ENCODE measurements at regions not wholly inside any gene's neighbourhood (a gene's known extent, or its start where the extent isn't known, plus 50 kb on each side); places are given as distances from the start of the nearest gene placed in this dataset.

- no peak for DNase-seq
Measured at GRCh38 chr22:49426098-49426497, 401.6 kb downstream of the BRD1 start.

DNA sequence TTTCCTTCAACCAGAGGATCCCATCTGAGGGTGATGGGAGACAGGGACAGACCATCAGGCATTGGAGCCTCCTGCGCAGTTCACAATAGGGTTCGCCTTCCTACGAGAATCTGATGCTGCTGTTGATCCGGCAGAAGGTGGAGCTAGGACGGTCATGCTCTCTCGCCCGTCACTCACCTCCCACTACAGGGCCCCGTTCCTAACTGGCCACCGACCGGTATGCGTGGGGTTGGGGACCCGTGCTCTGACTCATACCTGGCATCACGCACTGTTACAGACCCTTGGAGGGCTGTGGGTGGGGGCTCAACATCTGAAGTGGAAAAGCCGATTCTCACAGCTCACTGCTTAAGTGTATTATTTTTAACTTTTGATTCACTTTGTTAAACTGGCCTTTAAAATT, 402.3 kb downstream of the BRD1 start:
- no peak for DNase-seq

DNA sequence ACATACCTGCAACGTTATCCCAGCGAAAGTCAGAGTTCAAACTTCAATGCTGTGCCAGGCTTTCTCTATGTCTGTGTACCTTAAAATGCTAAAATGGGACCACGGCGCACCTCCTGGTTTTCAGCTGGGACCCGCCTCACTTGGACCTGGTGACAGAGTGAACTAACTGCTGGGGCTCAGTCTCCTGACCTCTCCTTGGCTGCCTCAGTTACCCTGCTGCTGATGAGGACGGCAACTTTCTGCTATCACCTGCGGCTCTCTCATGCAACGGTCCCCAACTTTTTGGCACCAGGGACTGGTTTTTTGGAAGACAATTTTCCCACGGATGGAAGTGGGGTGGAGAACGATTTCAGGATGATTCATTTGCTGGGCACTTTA, 402.8 kb downstream of the BRD1 start:
- DNase-seq: no peak

GRCh38 chr22:49423125-49423650, 404.5 kb downstream of the BRD1 start:
- DNase-seq: no peak

- no peak for DNase-seq
Measured at GRCh38 chr22:49422701-49423100, 405.0 kb downstream of the BRD1 start.

GRCh38 chr22:49420651-49421050, 407.0 kb downstream of the BRD1 start:
- DNase-seq: no peak

DNA sequence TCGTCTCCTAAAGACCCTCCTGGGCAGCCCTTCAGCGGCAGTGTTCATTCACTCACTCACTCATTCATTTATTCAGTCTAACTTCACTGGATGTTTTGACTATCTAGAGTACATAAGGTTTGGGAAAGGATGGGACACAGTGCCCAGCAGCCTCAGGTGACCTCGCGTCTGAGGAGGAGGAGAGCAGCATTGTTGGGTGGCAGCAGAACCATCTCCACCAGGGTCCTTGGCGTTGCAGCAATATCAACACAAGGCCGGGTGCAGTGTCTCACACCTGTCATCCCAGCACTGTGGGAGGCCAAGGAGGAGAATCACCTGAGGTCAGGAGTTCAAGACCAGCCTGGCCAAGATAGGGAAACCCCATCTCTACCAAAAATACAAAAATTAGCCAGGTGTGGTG, 408.0 kb downstream of the BRD1 start:
- DNase-seq: no peak

DNA sequence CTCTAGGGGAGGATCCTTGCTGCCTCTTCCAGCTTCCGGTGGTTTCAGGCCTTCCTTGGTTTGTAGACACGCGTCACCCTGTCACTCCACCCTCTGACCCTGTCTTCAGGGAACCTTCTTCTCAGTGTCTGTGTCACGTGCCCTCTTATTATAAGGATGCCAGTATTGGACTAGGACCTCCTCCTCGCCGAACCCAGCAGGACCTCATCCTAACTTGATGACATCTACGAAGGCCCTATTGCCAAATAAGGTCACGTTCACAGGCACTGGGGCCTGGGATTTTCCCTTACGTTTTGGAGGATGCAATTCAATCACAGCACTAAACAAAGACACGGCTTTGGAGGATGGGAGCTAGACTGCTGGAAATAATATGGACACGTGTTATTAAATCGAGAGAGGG, 408.7 kb downstream of the BRD1 start:
- DNase-seq: no peak

DNA sequence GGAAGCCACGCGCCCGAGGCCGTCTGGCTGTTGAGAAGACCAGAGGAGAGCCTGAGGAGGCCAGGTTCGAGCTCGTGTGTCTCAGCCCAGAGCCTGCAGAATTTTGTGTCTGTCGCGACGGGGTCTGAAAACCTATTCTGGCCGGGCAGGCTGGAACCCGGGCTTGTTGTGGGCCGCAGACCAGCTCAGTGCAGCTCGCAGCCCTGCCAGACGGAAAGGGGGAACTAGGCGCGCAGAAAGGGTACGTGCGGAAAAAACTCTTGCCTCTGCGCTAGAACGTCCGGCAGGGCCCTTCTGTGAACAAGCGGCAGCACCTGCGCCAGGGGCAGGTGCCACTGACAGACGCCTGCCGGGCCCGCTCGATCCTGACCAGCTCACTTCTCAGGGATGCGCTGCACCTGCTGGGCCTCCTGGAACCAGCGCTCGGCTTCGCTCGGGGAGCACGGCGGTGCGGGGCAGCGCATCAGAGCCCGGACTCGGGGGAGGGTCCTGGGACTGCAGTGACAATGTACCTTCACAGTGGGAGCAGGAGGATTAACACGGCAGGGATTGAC, 409.3 kb downstream of the BRD1 start:
- no peak for DNase-seq

DNA sequence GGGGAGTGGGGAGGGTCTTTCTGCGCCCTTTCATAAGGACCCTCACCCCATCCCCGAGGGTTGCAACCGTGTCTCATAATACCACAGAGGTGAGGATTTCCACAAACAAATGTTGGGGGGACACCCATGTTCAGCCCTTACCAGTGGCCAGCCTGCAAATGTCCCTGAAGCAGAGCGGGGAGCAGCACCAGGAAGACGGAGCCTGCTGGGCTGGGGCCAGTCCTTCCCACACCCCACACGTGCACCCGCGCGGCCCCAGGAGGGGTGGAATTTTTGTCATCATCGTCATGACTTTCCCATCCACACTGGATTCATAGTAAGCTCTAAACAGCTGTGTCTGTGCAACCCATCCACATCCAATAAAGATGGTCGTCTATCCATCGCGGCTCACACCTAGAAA, 409.8 kb downstream of the BRD1 start:
- DNase-seq: no peak

DNA sequence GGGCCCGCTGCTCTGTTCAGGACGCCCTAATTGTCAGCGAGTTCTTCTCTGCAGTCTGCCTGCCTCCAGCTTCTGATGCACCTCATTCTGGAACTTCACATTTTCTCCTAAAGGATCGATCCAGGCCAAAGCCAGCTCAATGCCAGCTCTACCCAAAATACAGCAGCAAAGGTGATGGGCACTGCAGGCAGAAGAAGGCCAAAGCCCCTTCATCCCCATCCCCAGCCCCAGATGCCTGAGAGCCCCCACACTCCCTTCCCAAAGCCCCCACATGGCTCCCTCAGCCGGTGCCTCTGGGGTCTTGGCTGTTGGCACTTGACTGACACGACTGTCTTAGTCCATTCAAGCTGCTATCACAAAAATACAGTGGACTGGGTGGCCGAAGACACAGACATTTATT, 410.3 kb downstream of the BRD1 start:
- DNase-seq: no peak

- DNase-seq: no peak
Measured at GRCh38 chr22:49415151-49415951, 412.3 kb downstream of the BRD1 start.

DNA sequence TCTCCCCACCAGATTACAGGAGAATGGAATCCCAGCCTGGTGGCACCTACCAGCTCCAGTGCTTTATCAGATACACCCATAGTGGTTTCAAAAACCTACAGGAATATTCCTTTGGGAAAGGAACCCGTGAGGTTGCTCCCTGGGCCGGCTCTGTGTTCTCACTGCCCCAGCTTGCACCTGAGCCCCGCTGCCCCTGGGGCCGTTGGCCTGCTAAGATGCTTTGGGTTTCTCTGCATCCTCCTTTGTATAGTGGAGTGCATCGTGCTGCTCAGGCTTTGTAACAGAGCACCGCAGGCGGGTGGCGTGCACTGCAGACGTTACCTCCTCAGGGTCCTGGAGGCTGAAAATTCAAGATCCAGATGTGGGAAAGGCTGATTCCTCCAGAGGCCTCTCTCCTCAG, 414.1 kb downstream of the BRD1 start:
- DNase-seq: no peak

- DNase-seq: no peak
Measured at GRCh38 chr22:49413146-49413545, 414.5 kb downstream of the BRD1 start.

- DNase-seq: no peak
Measured at GRCh38 chr22:49412236-49412635, 415.4 kb downstream of the BRD1 start.

- no peak for DNase-seq
Measured at GRCh38 chr22:49411236-49411635, 416.4 kb downstream of the BRD1 start.

- DNase-seq: no peak
Measured at GRCh38 chr22:49408102-49408836, 419.4 kb downstream of the BRD1 start.

DNA sequence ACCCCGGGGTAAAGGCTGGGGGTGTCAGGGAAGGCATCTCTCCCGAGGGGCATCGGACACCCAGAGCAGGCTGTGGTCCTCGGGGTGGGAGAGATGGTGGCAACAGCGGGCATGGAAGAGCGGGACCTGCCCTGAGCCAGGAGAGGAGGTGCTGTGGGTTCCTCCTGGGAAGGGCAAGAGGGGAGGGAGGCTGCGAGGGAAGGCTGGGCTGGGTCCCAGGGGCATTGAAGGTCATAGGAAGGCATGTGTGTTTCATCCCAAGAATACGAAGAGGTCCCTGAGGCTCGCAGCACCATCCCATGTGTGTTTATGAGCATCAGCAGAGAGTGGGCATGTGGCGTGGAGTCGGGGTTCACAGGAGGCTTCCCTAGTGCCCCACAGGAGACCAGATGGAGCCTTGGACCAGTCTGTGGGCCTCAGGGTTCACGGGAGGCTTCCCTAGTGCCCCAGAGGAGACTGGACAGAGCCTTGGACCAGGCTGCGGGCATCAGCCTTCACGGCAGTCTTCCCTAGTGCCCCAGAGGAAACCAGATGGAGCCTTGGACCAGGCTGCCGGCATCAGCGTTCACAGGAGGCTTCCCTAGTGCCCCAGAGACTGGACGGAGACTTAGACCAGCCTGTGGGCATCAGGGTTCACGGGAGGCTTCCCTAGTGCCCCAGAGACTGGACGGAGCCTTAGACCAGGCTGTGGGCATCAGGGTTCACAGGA, 420.6 kb downstream of the BRD1 start:
- DNase-seq: no peak

- DNase-seq: no peak
Measured at GRCh38 chr22:49406047-49406650, 421.5 kb downstream of the BRD1 start.

GRCh38 chr22:49405590-49405989, 422.1 kb downstream of the BRD1 start:
- no peak for DNase-seq

- DNase-seq: no peak
Measured at GRCh38 chr22:49404576-49405241, 423.0 kb downstream of the BRD1 start.

DNA sequence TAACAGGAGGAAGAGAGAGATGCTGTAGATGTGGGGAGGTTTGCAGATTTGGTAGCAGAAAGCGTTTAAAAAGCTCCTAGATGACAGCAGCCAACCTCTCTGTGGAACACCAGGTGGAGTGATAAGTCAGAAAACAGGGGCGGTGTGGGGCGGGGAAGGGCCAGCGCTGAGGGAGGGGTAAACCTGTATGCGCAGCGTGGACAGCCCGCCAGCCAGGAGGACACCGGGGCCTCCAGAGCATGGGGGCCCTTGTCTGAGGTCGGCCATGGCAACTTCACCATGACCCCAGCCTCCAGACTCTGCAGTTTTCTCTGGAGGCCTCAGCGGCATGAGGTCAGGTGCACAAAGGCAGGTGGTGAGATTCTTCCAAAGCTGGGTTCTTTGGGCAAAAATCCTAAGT, 423.7 kb downstream of the BRD1 start:
- no peak for DNase-seq

Measured in CD4-positive, alpha-beta T cell treated with Interleukin-1 beta for 1 hour (primary cell).